ENCODE measurements at regions not wholly inside any gene's neighbourhood (a gene's known extent, or its start where the extent isn't known, plus 50 kb on each side); places are given as distances from the start of the nearest gene placed in this dataset.

GRCh38 chr7:19851504-19851903 is 78.1 kb upstream of the TMEM196 start:
- no peak for DNase-seq

- no peak for DNase-seq
These were observed 61.1 kb upstream of the TMEM196 start for GRCh38 chr7:19834566-19834965.

GRCh38 chr7:19830604-19831003 is 57.2 kb upstream of the TMEM196 start:
- no peak for DNase-seq
